ENCODE measurements at regions not wholly inside any gene's neighbourhood (a gene's known extent, or its start where the extent isn't known, plus 50 kb on each side); places are given as distances from the start of the nearest gene placed in this dataset.

DNA sequence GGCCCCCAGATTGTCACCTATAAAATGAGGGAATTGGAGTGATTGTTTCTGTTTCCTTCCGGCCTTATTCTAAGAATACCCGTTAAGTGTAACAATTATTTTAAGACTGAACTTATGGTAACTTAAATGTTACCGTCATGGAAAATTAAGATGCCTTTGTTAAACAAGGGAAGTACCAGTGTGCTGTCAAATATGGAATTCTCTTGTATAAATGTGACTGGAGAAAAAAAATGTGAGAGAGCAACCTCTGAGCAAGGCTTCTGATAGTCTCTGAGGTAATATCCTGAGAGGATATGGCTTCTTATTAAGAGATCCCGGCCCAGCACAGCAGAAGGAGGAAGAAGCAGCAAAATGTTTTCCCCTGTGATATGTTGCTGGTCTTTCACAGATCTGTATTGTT lies 480.7 kb upstream of the ADAMTS9 start:
- TF ChIP-seq CTCF (IDR thresholded peaks at IDR 0.05) (no peak), POLR2AphosphoS5 (IDR thresholded peaks at IDR 0.05) (peak; percentile 17 to 21), POLR2A (IDR thresholded peaks at IDR 0.05; ENCODE audit: low read depth) (no peak)
